GM21515 (cell line): ENCODE measurements at regions not wholly inside any gene's neighbourhood (a gene's known extent, or its start where the extent isn't known, plus 50 kb on each side); places are given as distances from the start of the nearest gene placed in this dataset.

Experiments used
- ATAC-seq: cut with Tn5 transposase; IDR thresholded peaks from one replicate; pipeline ENCODE4 v1.9.1; 2021; ENCODE audit not compliant: unreplicated experiment

DNA sequence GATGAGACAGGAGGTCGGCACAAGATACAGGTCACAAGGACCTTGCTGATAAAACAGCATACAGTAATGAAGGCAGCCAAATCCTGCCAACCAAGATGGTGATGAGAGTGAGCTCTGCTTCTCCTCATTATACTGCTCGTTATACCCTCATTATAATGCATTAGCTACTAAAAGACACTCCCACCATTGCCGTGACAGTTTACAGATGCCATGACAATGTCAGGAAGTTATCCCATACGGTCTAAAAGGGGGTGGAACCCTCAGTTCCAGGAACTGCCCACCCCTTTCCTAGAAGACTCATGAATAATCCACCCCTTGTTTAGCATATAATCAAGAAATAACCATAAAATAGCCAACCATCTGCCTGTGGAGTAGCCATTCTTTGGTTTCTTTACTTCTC, 224.2 kb downstream of the RBM43 start:
- ATAC-seq = no peak

DNA sequence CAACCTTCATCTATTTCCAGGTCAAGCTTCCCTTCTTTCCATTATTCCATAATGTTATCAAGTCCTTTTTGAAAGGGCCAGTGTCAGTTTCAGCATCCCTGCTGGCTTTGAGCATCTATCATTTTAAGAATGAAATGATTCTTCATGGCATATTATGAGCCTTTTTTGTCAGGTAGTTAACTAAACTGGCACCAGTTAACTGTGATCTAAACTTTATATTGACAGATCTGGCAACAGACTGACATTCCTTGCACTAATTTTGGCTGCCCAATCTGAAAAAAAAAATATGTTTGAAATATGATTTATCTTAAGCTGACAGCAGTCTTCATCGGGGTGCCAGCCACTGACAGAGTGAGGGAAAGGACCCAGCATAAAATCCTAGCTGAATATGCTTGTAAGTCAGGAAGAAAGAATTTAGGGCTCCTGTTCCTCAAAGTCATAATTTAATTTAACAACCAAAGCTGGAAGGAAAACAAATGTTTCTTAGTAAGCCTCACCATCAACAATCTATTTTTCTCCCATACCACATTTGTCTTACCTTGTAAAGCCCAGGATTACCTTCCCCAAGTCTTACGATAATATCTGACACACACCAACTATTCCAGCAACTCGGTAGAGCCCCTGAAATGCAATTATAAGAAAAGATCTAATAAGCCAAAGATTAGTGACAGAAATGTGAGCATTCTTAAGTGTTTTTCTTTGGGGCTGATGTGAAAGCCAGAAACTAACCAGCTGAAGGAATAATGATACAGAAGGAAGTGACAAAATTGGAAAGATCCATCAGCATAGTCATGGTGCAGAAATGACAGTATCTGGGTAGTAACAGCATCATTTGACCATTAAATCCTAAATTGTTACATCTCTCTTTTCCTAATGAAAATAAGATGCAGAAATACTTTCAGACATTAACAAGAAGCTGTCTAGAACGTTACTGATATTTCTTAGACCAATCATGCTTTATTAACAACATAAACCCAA, 228.1 kb downstream of the RBM43 start:
- ATAC-seq = no peak

DNA sequence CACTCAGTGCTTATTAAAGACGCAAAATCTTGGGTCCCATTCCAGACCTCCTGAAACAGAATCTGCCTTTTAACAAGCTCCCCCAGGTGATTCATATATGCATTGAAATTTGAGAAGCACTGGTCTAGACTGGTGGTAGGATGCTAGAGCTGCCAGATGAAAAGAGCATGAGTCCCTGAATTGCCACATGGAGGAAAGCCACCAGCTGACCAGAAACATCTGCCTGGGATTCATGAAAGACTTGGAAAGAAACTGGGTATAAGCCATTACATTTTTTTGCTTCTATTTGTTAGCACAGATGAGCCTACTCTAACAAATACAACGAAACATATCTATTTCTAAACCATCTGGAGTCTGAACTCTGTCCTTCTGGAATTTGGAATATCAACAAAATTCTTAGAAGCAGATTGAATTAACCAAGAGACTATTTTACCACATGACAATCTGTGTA, 228.9 kb downstream of the RBM43 start:
- ATAC-seq = no peak

DNA sequence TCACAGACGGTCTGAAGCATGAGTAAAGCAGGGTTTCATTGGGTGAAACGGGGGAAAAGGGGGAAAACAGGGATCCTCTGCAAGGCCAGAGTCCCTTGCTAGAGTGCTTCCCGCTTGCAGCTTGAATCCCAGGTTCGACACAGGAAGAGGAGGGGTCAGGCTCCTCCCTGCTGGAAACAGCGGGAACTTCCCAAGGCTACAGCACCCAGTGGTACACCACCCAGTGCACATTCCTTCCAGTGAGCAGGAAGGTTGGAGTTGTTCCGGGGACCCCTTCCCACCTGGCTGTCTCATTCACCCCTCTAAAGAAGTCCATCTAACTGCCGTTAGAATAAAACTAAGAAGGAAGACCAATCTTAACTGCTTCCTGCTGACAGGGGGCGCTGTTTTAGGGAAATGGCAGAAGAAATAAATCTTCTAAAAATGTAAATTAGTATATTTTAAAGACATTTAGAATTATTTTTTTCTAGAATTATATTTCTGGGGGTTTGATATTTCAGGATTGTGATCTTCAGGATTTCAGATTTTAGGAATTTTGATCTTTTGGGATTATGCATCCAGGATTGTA, 230.9 kb downstream of the RBM43 start:
- ATAC-seq = no peak

DNA sequence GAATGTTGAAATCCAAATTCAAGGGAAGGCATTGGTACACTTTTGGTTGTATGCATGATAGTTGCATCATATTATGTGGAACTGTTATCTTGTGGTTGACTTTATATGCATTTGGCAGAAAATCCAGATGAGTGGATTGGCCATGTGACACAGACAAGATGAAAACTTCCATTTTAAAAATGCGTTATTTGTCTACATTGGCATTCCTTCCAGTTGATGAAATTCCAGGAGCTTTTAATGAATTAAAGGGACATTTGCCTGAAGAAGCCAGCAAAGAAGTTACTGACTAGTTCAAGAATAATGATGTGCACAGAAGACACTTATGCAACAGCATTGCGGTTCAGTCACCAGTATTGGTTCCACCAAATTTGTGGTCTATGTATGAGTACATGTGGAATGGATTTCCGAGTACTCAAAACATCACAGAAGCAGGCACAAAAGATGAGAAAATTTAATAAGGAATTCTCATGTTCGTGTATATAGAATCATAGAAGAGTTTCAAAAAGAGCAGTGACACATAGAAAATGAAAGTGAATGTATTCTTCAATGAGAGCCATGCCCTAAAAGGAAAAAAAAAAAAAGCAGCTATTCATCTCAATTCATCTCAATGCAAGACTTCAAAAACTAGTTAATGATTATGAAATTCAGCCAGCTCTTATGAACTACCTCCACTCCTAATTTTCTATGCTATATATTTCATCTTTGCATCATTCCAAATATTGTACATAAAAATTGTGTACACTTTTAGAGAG, 232.1 kb downstream of the RBM43 start:
- no peak for ATAC-seq

DNA sequence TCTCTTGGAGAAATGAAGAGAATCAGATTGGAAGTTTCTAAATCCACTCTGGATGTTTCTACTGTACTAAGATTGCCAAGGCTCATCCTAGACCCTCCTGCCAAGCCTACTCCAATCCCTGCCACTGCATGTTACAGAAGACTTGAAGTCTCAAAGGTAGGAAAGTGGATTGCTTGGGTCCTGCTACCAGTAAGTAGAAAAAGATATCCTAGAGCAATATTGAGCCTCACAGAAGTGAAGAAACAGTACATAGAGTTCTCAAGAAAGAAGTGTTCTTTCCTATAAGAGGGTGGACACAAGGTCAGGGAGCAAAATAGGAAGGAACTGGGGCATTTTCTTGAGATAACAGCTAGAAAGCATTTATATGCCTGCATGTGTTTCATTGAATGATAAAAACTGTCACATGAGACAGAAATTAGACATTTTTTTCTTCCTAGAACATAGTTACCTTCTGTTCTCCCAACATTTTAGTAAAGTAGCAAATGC, 232.9 kb downstream of the RBM43 start:
- ATAC-seq = no peak

DNA sequence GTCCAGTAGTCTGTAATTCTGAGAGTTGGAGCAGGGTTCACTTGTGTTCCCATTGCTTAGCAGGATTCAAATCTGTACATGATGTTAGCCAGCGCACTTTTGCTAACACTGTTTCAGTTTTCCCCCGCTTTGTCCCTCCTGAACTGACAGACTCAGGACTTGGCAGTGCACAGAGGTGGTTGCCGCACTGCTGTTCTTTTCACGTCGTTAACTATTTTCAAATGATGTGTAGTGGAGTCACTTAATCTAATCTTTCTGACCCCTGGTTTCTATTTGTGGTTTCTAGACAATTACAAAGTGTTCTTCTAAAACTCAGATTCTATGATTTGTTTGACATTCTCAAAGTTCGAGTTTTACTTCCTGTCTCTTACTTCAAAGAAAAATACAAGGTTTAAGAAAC, 234.5 kb downstream of the RBM43 start:
- no peak for ATAC-seq

DNA sequence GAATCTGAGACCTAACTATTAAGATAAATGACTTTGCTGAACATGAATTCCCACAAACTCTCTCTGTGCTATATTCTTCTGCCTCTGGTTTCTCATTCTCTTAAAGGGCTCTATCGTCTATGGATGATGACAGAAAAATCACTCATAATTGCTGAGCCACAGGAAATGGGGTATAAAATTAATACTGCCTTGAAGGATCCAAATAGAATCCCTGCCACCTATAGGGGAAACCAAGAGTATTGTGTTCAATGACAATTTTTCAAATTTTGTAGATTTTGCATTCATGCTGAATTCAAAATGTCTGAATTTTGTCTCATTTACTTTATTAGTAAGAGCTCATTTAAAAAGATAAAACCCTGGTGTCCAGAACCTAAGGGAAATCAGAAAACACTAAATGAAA, 235.8 kb downstream of the RBM43 start:
- no peak for ATAC-seq

DNA sequence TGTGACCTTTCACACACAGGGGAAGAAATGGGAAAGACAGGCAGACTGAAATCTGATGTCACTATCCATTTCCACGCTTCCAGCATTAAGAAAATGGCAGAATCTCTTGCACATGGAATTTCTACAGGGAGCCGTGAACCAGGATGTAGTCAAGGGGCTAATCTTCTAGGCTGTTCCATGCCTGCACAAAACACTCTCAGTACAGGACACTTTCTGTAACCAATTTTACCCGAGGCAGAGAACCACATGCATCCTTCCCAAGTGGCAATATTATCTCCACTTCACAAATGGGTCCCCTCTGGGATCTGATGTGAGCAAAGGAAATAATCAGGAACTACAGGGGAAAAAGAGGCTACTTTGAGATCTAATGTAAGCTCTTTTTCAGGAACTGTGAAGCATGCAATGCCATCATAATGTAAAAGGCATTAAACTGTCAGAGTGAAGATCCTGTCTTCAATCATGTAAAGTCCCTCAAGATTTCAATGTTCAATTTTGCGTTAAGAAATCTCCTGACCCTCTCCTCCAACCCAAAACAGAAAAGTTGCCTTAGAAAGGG, 236.9 kb downstream of the RBM43 start:
- no peak for ATAC-seq

DNA sequence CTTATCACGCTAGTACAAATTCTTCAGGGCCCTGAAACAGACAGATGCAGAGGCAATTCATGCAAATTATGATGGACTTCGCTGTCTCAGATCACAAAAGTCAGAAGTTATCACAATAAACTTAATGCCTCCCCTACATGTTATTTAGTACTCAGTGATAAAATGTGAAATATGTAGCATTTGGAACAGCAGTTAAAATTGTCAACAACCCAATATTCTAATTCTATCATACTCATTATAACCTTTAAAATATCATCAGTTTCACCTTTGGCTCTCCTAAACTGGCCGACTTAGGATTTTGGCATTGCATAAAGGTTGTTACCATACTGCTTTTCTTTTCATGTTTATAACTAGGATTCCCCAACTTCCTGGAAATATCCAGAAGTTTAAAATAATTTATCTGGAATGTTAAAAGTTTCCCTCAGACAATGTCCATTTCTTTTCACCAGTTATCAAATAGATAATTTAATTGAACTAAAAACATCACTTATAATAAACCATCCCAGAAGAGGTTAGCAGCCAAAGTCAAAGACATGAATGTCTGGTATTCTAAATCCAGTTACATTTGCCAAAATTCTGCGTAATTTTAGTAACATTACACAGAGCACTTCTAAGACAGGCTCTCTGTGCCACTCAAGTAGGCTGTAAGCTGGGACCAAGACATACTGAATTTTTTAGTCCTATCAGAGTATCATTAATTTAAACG, 239.8 kb downstream of the RBM43 start:
- no peak for ATAC-seq

DNA sequence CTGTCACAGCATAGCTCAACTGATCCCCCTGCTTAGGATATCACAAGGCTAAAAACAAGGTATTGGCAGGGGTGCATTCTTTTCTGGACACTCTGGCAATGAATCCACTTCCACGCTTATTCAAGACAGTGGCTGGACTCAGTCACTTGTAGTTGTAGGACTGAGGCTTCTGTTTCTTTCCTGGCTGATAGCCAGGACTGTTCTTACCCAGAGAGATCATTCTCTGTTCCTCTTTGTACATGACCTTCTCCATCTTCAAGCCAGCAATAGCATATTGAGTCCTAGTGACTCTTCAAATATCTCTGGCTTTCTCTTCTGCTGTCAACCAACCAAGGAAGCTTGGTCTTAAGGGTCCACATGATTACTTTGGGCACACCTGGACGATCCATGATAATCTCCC, 241.3 kb downstream of the RBM43 start:
- peak; percentile 92 for ATAC-seq

DNA sequence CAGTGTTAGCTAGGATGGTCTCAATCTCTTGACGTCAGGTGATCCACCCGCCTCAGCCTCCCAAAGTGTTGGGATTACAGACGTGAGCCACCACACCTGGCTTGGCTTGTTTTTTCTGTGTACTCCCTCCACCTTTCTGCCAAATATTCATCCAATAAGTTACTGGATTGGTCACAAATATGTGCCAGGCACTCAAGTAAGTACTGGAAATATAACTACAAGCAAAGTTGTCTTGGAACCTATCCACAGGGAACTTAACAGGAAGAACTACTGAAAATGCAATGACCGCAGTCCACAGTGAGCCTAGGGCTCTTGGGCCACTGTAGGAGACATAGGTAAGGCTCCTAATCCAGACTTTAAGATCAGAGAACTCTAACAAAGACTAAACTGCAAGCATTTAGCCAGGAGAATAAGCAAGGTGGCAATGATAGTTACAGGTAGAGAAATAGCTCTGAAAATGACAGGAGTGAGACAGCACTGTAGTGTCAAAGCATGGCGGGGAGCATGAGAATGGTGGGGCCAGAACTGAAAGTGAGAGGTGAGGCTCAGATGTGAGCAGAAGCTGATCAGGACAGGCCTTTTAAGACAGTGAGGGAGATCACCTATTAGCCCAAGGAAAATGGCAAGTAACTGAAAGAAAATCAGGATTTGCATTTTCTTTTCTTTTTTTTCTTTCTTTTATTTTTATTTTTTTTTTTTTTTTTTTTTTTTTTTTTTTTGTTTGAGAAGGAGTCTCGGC, 252.1 kb downstream of the RBM43 start:
- no peak for ATAC-seq

DNA sequence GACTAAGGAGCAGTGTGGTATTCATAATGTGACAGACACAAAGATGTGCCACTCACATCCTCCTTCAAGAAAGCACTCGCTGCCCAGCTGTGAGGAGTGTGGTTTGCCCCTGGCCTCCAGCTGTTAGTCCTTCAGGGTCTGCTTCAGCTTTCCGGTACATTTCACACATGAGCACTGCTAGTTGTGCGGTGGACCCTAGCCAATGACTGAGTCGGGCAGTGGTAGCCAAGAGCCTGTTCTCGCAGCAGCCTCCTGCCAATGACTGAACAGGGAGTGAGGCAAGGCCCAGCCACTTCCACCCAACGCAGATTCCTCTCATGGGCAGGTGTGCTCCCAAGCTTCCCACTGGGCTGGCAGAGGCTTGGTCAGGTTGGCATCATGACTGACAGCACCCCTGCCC, 254.3 kb downstream of the RBM43 start:
- ATAC-seq = no peak

DNA sequence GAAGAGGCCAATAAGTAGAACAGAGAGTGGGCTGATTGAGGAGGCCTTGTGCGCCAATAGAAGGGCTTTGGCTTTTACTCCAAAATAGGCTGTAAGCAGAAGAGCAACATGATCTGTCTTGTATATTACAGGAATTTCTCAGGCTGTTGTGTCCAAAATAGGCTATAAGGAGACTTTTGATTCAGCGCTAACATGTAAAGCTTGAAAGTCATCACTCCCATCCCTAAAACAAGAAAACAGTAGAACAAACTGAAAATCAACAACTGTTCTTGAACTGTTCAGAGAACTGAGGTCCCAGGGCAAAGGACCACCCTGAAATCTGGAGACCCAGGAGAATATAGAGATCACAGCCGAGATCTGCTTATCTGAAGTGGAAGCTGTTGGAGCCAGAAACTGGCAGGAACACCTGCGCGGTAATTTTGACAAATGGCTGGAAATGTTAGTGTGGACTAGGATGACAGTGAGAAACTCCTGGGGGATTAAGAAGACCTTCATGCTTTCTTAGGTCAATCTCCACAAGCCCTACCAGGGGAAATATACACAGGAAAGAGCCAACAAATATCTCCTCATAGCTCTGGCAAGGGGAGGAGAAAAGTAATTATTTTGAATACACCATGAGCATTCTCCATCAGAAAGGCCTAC, 258.6 kb downstream of the RBM43 start:
- ATAC-seq = no peak

DNA sequence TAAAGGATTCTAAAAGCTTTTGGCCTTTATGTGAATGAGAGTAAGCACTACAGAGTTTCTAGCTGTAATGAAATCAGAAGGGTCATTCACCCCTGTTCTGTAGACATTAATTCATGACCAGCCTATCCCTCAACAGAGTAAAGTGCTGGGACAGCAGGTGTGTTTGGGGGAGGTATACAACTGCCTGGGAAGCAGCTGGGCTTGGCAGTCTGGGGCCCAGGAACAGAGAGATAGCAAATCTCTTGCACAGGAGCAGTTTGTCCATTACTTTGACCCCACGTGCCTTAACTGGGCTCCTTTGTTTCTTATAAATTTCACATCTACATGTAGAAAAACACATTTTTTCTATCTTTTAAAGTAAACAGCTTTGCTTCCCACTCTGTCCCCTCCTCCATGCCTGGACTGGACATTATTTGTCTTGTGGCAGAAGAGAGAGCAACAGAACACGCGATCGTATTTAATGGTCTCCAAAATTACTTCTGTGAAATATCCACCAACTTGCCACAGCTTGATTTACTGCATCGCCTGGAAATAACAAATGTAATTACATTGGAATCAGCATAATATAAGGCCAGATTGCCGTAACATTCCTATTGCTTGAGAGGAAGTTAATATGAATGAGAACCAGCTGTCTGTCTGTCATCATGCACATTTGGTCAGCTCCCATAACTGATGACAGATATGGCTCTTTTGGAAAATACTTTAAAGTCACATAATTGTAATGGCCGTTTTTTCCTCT, 263.8 kb downstream of the RBM43 start:
- ATAC-seq = no peak

DNA sequence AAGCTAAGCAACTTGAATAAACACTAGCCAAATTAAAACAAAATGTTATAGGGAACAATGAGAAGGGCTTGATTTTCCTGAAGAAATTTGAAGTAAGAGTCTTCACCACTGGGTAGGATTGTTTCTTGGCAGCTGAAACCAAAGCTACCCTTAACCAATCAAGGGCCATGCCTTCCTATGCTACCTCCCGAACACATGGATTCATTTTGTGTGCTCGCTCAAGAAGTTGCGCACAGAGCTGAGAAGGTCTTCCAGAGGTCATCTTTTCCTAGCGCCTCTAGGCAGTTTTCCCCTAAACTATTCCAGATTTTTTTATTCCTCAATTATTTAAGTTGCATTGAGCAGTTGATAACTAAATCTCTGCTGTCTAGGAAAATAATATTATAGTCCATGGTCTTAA, 264.6 kb downstream of the RBM43 start:
- no peak for ATAC-seq

DNA sequence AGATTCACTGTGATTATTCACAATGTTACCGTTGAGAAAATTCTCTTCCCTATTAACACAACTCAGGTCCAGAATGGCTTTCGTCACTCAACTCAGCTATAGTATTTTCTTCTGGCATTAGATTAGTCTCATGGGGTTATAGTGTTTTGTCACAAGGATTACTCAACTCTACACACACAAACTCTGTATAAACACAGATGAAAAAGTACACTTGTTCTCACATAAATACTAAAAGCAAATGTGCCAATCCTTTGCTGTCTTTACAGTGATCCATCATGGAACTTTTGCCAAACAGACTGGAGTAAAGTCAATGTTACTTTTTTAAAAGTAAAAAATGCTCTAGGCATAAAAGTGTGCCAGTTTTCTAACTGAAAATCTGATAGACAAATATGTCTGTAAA, 267.6 kb downstream of the RBM43 start:
- no peak for ATAC-seq

DNA sequence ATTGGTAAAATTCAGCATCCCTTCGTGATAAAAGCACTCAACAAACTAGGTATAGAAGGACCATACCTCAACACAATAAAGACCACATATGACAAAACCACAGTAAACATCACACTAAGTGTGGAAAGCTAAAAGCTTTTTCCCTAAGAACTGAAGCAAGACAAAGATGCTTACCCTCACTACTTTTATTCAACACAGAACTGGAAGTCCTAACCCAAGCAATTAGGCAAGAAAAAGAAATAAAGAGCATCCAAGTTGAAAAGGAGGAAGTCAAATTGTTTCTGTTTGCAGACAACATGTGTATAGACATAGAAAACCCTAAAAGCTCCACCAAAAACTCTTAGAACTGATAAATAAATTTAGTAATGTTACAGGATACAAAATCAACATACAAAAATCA, 271.7 kb downstream of the RBM43 start:
- ATAC-seq = no peak

DNA sequence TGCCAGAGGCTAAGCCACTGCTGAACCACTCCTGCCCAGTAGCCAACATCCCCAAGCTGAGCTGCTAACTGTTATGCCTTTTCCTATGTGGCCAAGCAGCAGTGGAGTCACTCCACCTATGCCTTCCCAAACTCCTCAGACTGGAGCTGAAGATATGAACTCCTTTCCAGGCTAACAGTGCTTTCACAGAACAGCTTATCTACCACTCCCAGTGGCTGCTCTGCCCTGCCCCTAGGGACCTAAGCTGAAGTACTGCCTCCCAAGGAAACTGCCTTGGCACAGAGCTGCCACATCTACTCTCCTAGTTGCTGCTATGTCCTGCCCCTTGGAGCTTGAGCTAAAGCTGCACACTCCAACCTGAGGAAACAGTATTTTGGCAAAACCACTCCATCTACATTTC, 275.9 kb downstream of the RBM43 start:
- no peak for ATAC-seq
